Sigmoid colon (tissue), 4 donors: ENCODE measurements at regions not wholly inside any gene's neighbourhood (a gene's known extent, or its start where the extent isn't known, plus 50 kb on each side); places are given as distances from the start of the nearest gene placed in this dataset.

Experiments used
- EP300 ChIP-seq, 4 donors: sonication (generic); formaldehyde crosslinking; IDR thresholded peaks; one replicate each; pipeline ENCODE4 v1.6.1; 2017; ENCODE audit warnings: antibody characterized with exemption in 4 of 4
- TF ChIP-seq, protein P1 (sequence below), 4 experiments: fragments of 450-650 bp in 3 of 4; fragments of 200-600 bp in 1 of 4; IDR thresholded peaks; one replicate each; pipeline ENCODE4 v1.5.1; 2016 to 2019; ENCODE audit warnings: antibody characterized with exemption in 4 of 4, mild to moderate bottlenecking in 3 of 4, moderate library complexity in 2 of 4

DNA sequence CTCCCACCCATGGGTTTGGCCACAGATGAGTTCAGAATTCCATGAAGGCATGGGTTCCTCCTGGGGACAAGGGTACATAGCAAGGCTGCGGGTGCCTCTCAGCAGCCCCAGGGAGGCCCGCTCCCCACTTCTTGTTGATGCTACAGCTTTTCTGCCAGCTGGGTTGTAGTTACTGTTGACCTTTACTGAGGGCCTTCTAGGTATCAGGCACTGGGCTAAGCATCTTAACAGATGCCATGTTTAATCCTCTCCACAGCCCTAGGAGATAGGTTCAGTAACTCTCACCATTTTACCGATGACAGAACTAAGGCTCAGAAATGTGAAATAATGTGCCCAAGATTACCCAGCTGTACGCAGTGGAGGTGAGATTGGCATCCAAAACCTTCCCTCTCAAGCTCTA, 54.3 kb upstream of the DLX4 start:
- TF ChIP-seq, protein P1, sequence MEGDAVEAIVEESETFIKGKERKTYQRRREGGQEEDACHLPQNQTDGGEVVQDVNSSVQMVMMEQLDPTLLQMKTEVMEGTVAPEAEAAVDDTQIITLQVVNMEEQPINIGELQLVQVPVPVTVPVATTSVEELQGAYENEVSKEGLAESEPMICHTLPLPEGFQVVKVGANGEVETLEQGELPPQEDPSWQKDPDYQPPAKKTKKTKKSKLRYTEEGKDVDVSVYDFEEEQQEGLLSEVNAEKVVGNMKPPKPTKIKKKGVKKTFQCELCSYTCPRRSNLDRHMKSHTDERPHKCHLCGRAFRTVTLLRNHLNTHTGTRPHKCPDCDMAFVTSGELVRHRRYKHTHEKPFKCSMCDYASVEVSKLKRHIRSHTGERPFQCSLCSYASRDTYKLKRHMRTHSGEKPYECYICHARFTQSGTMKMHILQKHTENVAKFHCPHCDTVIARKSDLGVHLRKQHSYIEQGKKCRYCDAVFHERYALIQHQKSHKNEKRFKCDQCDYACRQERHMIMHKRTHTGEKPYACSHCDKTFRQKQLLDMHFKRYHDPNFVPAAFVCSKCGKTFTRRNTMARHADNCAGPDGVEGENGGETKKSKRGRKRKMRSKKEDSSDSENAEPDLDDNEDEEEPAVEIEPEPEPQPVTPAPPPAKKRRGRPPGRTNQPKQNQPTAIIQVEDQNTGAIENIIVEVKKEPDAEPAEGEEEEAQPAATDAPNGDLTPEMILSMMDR (IDR thresholded peaks at IDR 0.05): no peak
- TF ChIP-seq EP300 (IDR thresholded peaks at IDR 0.05): no peak
